Activated effector memory CD4-positive, alpha-beta T cell treated with anti-CD3 and anti-CD28 coated beads, Interleukin-2, amount 50 U/mL, for 16 hours (primary cell): ENCODE measurements at regions not wholly inside any gene's neighbourhood (a gene's known extent, or its start where the extent isn't known, plus 50 kb on each side); places are given as distances from the start of the nearest gene placed in this dataset.

Source experiments
- DNase-seq: peaks from one replicate; pipeline ENCODE4 v3.0.0-alpha.2; 2020

GRCh38 chr5:124457901-124458300, 288.5 kb downstream of the ZNF608 start:
- no peak for DNase-seq

DNA sequence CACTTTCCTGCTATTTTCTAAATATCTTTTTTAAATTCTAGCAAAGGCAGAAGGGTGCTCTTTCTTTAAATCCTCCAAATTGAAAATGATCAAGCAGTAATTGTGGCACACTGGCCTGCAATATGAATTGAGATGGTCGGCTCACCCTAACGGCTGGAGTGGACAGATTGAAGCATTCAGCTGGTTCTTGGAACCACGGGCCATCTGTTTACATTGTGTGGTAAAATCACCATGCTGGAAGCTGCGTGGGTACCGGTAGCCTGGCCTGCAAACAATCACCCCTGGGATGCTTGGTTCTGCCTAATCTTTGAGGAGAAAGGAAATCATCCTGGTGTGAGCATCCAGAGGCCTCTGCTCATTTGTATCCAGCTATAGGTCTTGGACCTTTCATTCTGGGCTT, 289.3 kb downstream of the ZNF608 start:
- DNase-seq = no peak

DNA sequence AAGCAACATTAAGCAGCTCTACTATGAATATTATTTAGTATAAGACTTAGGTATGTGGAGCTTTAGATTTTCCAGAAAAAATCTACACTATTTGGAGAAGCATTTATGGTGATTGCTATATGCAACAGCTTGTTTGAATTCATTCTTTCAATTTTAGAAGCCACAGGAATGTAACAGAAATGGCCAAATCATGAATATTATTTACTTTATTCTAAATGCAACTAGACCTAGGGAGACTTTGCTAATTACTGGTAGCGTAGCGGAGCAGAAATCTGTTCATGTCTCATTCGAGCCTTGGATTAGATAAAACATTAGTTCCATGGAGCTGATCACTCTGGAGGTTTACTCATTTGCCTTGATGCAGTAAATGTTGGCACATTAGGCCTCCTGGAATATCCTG, 290.2 kb downstream of the ZNF608 start:
- no peak for DNase-seq

DNA sequence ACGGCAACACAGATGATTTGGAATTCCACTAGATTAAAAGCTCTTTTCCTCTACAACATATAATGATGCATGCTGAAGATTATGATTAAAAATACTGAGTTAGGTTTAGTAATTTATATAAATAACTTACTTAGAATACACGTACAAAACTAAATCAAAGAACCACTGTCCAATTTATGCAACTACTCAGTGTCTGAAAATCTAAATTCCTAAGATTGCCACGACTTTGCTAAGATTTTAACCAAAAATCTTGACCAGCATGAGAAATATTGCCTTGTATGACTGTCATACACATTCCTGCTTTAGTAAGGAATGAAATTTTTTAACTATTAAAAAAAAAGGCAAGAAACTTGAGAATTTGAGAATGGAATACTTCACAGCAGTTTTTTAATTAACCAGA, 292.4 kb downstream of the ZNF608 start:
- DNase-seq = no peak

DNA sequence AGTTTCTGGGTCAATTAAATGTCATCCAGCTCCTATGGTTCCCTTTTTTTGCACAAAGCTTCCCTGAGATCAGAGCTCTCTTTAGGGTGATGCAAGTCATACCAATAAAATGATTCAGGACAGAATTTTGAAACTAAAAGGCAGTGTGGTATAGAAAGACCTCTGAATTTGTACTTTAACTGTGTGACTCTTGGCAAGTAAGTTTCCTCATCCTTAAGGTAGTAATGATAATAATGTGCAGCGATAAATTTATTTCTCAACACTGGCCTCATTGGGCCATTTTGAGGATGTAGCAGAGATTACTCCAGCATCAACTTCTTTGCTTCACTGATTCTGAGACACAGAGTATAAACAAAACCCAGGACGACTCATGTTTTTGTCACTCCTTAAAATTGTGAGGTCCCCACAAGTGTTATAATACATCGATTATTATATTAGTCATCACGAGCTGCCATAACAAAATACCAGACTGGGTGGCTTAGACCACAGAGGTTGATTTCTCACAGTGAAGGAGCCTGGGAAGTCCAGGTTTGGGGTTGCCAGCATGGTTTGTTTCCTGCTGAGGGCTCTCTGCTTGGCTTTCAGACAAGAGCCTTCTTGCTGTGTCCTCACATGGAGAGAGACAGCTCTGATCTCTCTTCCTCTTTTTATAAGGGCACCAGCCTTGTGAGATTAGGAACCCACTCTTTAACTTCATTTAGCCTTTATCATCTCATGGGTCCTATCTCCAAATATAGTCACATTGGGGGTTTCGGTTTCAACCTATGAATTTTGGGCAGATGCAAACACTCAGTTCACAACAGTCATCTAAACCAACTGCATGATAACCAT, 293.0 kb downstream of the ZNF608 start:
- no peak for DNase-seq

DNA sequence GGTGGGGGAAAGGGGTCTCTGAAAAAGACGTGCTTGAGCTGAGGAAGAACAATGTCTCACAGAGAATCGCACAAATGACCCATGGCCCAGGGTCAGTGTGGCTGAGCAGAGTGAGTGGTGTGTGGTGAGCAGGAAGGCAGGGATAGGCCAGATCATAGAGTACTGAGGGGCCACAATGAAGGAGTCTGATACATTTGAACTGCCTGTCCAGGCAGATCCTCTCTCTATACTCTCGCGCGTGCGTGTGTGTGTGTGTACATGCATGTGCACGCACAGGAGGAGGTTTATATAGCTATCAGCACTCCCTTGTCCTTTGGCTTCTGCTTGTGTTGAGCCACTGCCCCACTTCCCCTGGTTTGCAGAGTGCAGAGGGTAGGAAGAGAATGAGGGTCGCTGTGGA, 294.0 kb downstream of the ZNF608 start:
- DNase-seq = no peak

DNA sequence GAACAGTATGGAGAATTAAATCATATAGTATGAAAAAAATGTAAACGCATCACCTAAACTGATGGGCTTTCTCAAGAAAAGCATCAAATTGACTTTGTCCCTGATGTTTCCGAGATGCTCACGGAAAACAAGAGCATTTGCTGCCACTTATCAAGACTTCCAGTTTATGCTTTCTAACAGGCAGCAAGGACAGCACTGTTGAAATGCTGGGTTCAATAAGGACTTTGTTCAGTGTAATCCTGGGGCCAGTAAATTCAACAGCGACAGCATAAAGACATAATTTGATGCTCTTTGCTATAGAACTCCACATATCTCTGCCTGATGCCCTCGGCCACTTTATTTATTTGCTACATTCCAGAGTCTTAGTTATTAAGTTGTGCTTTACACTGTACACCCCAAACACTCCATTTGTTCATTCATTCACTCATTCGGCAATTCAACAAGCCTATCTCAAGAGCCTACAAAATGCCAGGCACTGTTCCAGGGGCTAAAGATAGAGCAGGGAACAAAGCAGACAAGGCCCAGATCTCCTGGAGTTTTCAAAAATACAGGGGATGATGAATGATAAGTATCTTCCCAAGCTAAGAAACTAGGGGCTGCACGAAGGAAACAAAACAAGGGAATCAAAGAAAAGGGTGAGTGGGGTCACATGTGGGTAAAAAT, 294.6 kb downstream of the ZNF608 start:
- no peak for DNase-seq

DNA sequence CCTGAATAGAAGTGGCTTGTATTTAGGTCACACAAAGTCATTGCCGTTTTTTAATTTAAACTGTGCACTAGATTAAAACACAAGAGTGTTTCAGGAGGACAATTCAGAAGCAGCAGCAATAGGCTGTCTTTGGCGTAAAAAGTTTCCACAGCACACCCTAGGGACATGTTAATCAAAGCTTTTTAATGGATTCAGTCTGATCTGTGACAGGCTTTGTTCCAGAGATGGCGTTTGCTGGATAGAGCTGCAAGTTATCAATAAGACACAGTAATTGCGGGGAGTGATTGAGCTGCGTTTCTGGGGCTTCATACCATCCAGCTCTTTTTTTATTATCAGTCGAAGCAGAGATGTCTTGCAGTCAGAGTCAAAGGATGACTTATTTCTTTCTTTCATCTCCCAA, 300.3 kb downstream of the ZNF608 start:
- DNase-seq = no peak

DNA sequence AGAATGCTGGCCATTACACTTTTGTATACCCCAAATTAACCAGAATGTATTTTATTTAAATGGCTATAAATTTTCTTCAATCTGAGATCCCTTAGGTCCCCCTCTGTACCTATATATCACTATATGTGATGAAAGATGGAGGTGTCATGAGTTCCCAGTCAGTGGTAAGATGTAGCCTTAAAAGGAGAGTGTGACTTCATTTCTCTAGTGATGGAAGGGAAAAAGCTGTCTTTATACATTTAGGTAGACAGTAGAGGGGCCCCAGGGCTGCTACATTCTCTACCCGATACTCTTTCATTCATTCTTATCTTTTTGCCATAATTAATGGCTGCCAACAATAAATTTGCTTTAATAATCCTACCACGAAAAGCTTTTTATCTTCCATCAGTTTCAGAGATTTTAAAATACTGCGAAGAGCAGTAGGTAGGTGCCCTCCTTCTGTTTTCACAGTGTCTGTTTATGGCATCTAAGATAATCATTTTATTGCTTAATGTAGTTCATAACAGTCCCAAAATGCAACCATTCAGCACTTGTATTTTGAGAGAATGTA, 301.3 kb downstream of the ZNF608 start:
- no peak for DNase-seq

DNA sequence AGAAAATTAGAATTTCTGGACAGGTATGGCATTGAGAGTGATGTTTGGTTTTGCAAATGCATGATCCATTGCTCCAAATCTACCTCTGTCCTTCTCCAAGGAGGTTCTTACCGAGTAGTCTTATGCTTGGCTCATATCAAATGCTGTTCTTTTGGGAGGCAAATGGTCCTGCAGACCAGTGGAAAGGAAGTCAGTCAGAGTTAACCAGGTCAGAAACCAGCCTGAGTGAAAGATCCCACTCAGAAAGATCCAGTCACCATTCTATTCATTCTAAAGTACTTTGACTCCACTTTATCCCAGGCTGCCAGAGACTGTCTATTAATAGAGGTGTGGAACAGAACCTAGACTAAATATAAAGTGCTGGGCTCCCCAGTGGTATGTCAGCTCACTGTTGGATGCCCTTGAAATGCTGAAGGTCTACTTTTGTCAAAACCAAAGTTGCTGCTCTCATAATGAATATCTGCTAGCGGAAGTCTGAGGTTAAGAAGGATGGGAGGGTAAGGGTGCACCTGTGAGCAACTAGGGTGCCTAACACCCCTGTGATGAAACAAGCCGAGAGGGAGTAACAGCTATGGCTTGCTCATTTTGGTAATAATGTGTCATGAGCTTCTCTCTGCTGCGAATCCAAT, 302.2 kb downstream of the ZNF608 start:
- no peak for DNase-seq

DNA sequence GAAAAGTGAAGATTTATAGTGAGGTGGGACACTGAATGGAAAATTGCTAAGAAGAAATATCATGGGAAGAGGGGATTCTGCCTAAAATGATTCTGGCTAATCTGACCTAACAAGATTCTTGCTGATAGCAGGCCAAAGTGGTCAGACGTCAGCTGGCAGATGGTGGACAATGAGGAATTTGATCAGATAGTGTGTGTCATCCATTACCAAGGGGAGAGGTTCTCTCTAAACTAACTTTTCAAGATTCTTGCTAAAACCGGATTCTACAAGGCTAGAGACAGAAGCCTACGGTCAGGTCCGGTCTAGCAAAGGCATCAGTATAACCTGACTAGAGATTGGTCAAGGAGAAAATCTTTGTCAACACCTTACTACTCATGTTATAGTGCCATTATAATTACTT, 306.0 kb downstream of the ZNF608 start:
- DNase-seq = no peak

DNA sequence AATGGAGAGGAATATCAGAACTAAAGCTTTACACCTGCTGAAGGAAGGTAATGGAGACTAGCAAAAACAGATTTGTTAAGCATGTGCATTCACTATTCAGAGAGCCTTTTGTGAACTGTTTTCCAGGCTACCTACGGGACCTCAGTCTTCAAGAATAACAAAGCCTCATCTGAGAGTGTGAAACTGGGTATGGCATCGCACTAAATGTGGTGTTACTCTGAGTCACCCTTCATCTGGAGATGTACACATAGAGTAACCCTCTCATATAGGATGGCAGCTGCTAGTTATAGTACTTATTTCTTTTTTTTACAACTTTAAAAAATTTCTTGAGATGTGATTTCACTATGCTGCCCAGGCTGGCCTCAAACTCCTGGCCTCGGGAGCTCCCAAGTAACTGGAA, 306.8 kb downstream of the ZNF608 start:
- DNase-seq = no peak

GRCh38 chr5:124438903-124439281, 307.5 kb downstream of the ZNF608 start:
- no peak for DNase-seq

- no peak for DNase-seq
These were observed 308.2 kb downstream of the ZNF608 start for GRCh38 chr5:124438026-124438902.

GRCh38 chr5:124436294-124436693, 310.1 kb downstream of the ZNF608 start:
- no peak for DNase-seq

GRCh38 chr5:124433170-124433569, 313.3 kb downstream of the ZNF608 start:
- DNase-seq = no peak

GRCh38 chr5:124421584-124421983, 324.9 kb downstream of the ZNF608 start:
- DNase-seq = no peak

- no peak for DNase-seq
These were observed 325.5 kb downstream of the ZNF608 start for GRCh38 chr5:124420952-124421351.

DNA sequence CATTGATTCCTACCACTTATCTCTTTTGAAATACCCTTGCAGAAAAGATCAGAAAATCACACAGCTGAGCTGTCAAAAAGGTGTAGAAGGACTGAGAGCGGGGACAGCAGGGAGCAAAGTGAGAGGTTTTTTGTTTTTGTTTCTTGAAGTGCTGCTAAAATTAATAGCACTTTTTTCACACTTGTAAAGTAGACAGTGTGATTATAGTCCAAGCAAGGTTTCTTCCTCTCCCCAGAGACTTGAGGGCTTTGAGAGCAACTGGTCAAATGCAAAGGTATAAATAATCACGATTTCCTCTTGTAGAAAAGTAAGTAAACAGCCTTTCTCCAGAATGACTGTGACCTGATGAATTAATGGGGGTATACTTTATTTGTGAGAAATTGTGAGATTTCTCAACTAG, 326.9 kb downstream of the ZNF608 start:
- DNase-seq = no peak

DNA sequence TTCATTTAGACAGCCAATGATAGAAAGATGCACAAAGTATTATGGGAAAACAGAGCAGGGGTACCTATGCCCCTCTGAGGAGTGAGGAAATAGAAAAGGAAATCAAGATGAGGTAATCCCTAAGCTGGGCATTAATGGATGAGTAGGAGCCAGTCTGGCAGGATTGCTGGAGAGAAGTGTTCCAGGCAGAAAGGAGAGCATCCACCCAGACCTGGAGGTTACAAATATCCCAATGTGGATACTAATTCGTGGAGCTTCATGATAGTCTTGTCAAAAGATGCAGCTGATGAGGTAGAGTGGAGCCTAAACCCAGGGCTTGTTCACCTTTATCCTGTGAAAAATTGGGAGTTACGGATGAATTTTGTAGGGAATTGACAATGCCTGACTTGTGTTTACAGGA, 328.0 kb downstream of the ZNF608 start:
- DNase-seq = no peak

- no peak for DNase-seq
These were observed 329.2 kb downstream of the ZNF608 start for GRCh38 chr5:124417196-124417595.

DNA sequence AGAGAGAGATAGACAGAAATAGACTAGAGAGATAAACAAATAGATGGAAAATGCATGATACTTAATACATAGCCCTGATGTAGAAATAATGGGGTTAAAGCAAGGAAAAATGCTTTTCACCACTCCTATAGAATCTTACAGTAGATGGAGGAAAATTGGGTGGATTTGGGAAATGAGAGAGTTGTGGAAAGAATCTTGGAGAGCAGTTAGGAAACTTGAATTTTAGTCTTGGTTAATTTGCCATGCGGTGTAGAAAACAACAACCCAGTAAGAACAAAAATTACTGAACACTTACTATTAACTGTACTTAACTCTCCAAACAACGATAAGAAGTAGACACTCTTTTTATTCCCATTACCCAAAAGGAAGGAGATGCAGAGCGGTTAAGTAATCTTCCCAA, 329.8 kb downstream of the ZNF608 start:
- DNase-seq = no peak

DNA sequence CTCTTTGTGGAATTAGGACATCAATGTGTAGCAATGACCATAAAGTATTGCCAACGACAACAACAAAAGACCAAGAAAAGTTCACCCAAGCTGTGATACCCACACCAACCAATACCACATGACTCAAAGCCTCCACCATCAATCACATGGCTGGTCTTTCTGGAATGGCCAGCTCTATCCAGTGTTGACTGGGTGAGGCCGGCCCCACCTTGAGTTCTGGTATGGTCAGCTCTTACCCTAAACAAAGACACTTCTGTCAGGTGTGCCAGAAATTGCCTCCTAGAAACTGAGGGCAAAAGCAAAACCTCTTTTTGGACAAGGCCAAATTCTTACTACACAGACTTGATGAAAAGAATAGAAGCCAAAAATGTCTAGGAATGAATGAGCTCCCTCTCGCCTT, 331.5 kb downstream of the ZNF608 start:
- DNase-seq = no peak
